CD4-positive, alpha-beta T cell treated with Interleukin-21 for 1 hour (primary cell): ENCODE measurements at regions not wholly inside any gene's neighbourhood (a gene's known extent, or its start where the extent isn't known, plus 50 kb on each side); places are given as distances from the start of the nearest gene placed in this dataset.
"Not testable (repeated sequence)": the region's sequence is repeated elsewhere in the genome, so short reads cannot be mapped to it uniquely, and the experiment has no call there.

Experiments
- DNase-seq: peaks from one replicate; pipeline ENCODE4 v3.0.0-alpha.2; 2020

DNA sequence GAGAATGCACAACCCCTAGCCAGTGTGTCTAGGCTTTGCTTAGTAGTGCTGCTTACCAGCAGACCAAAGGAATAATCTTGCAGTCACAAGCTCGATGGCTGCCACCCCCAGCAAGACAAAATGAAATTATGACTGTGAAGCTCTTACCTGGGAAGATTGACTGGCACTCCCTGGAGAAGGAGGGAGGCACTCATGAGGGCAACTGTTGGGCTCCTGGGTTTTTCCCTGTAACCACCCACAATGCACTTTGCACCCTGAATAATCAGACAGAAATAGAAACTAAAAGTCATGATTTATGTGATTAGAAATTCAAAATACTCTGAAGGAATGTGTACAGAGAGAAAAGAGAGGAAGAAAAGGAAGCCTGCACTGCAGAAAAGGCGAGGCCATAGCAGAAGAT is 144.3 kb upstream of the DGKB start:
- DNase-seq: no peak

- DNase-seq: no peak
These were observed 141.4 kb upstream of the DGKB start for GRCh38 chr7:15043931-15044330.

DNA sequence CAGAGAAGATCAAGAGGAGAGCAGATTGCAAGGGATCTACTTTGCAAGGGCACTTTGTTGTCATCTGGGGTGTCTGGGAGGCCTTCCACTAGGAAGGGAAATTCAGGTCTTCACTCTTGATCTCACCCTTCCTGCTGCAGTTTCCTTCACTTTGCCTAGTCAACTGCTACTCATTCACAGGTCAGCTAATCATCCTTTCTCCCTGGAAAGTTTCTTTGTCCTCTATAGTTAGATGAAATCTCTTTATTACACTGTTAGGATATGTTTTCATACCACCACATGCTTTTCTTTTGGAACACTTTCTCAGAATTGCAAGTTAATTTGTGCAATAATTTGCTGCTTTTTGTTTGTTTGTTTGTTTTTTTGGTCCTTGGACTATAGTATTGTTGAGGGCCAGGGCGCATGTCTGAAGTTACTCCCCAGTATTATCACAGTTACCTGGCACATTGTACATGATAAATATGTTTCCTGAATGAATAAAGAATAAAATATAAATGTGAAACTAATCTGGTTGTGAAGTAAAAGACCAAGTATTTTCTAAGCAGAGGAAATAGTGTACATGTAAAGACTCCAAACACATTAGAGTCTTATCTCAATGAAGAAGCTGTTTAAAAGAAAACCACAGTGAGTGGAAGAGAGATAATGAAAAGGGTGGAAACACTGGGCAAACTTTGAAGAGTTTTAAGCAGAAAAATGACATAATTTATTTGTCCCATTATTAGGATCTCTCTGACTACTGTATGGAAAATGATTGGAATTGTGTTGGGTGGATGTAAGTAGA is 139.9 kb upstream of the DGKB start:
- no peak for DNase-seq

DNA sequence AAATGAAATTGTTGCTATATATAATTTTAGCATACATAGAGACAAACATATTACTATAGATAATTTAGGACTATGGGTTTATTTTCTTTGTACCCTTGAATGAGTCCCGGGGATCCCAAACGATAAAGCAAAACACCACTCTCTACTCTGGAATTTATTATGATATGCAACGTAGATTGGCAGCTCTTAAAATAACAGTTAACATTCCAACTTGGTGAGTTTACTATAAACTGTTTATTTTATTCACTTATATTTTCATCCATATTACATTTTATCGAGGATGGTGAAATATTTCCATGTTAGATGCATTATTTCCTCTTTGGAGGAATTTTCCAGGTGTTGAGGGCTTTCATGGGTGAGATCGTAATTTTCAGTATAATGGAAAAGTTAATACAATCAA is 138.7 kb upstream of the DGKB start:
- no peak for DNase-seq

DNA sequence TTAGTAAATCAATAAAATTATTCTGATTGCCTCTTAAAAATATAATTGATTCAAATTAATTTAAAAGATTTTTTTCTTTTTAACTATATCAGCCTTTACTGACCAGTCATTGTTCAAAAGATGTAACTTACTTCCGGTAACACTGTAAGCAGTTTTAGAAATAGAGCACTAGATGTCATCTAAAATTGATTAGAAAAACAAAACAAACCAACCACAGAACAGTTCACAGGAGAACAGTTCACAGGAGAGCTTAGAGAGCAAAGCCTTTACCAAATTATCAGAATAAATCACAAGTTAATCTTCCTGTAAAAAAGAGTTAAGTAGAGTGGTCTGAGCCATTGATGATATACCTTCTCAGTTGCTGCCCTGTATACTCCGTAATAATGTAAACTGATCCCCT is 133.3 kb upstream of the DGKB start:
- DNase-seq: no peak

- DNase-seq: no peak
These were observed 130.5 kb upstream of the DGKB start for GRCh38 chr7:15033039-15033438.

- no peak for DNase-seq
These were observed 116.4 kb upstream of the DGKB start for GRCh38 chr7:15018981-15019380.

GRCh38 chr7:15016766-15017165 is 114.2 kb upstream of the DGKB start:
- no peak for DNase-seq

- DNase-seq: no peak
These were observed 113.7 kb upstream of the DGKB start for GRCh38 chr7:15016315-15016667.

- DNase-seq: peak; percentile 24
These were observed 113.2 kb upstream of the DGKB start for GRCh38 chr7:15015545-15016314.

- no peak for DNase-seq
These were observed 109.6 kb upstream of the DGKB start for GRCh38 chr7:15012135-15012534.

- no peak for DNase-seq
These were observed 108.7 kb upstream of the DGKB start for GRCh38 chr7:15011289-15011688.

DNA sequence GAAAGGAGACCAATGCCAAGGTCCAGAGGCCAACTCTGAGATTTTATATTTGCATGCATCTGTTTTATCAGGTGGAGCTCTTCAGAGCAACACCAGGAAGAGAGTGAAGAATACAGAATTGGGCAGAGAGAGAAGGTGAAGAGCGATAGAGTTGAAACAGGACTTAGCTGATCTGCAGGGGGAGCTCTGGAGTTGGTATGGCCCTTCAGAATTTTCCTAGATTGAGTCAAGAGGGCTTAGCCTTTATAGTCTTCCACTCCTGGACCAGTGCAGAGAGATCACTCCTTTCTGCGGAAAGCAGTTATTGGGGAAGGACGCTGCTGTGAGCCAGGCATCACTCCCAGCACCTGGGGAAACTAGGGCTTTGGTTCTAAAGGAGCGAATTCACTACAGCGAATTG is 105.0 kb upstream of the DGKB start:
- no peak for DNase-seq

DNA sequence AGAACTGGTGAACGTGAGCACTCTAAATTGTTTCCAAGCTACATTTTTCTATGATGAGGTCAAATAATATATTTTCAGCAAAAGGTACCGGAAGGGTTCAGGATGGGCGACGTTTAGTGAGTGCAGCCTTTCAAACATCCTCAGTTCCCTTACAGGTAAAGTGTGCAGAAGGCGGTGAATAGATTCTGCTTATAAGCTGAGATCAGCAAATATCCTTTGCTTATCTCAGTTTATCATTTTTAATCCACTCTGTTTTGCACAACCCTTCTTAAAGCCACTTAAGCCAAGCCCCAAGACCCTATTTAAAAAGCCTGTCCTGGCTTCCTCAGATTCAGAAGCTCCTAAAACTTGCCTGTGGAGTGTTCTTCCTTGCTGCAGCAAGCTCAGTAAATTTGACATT is 103.1 kb upstream of the DGKB start:
- DNase-seq: no peak

DNA sequence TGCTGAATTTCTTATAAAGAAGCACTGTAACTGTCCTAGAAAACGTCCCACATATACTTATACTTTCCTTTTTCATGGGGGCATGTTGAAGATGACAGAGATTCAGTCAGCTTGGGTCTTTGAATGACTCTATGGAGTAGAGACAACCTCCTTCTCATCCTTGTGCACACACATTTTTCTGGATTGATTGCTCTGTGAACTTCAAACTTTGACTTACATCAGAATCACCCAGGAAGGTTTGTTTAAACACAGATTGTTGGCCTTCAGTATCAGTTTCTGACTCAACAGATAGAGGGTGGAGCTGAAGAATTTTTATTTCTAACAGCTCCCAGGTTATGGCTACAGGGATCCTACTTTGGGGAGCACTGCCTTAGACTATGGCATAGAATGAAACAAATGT is 97.6 kb upstream of the DGKB start:
- DNase-seq: no peak

GRCh38 chr7:14999331-14999730 is 96.8 kb upstream of the DGKB start:
- no peak for DNase-seq

DNA sequence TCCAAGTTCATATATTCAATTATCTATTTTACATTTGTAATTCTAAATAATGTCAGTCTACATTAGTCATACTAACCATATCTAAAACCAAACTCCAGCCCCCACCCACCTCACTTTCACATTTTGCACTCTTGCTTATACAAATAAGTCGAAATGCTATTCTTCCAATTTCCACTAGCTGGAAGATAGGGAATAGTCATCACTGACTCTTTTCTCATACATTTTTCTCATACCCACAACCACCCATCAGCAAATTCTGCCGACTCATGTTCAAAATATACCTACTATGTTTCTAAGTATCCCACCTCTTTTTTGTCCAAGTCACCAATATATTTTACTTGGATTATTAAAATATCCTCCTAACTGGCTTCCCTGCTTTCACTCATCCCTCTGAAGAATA is 93.2 kb upstream of the DGKB start:
- no peak for DNase-seq

DNA sequence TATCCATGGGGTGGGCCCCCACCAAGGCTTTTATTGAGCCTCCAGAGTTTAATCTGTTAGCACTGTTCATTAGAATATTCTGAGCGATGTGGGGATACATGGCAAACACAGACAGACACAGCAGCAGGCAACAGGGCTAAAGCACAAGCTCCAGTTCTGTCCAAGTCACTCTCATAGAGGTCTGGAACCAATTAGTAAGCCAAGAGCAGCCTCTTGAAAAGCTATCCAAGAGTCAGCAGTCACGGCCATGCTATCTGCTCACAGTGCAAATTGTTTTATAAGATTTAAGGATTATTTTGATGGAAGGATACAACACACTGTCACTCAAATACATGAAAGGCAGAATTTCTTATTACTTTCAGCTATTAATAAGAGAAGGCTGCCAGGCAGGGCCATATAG is 86.4 kb upstream of the DGKB start:
- DNase-seq: no peak

DNA sequence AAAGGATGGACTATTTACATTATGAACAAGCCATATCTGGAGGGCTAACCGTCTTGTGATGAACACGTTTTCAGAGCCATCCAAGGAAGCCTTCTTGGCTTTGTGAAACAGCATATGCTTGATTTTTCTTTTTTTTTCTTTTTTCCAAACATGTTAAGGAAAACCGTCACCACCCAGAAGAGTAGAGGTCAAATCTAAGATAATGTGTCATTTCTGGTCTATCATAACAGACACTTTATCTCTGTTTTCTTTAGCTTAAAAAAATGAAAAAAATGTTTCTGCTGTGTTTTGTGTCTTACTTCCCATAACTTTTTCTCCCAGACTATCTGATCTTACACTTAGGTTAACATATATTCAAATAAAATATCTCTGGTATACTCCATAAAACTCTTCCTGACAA is 76.1 kb upstream of the DGKB start:
- no peak for DNase-seq

DNA sequence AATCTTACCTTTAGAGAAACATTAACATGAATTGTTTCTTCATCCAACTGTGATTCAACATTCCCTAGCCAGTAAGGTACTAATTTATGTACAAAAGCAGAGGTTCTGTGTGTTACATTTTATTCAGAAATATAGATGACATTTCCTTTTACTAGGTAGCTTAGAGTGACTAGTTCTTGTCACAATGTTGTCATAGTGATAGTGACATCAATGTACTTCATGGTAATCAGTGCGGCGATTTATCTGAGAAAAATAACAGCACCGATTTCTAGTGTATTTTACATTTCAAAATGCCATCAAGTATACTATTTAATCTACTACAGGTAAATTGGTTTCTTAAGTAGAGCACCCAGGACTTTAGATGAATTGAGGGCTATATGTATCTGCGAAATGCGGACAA is 72.1 kb upstream of the DGKB start:
- no peak for DNase-seq

- DNase-seq: no peak
These were observed 71.3 kb upstream of the DGKB start for GRCh38 chr7:14973712-14974428.

- DNase-seq: not testable (repeated sequence)
These were observed 69.1 kb upstream of the DGKB start for GRCh38 chr7:14971678-14972077.

DNA sequence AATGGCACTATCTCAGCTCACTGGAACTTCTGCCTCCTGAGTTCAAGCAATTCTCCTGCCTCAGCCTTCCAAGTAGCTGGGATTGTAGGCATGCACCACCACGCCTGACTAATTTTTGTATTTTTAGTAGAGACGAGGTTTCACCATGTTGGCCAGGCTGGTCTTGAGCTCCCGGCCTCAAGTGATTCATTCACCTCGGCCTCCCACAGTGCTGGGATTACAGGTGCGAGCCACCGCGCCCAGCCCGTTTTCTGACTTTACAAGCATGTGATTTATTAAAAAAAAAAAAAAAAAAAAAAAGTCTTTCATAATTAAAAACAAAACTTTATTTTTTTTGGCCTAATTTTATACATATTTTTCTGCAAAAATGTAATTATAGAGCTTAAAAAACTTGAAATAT is 64.8 kb upstream of the DGKB start:
- not testable (repeated sequence) for DNase-seq

DNA sequence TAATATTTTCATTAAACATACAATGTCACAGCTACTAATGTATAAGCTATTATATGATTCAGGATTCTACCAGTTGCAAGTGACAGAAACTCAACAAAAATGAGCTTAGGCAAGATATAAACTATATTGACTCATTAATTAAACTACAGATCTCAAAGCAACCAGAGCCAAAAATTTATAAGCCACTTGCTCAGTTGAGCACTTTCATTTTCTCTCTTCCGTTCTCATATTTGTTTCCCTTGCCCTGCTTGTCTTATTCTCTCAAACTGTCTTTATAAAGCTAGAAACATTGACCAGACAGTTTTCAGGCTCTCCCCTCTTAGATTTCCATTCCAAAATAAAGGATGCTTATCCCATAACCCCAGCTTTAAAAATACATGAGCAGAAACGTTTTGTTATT is 60.2 kb upstream of the DGKB start:
- no peak for DNase-seq
